ENCODE measurements at regions not wholly inside any gene's neighbourhood (a gene's known extent, or its start where the extent isn't known, plus 50 kb on each side); places are given as distances from the start of the nearest gene placed in this dataset.

GRCh38 chr13:105370011-105370650 lies 1165.3 kb downstream of the EFNB2 start (continued):
- no peak for TF ChIP-seq CHD7 (IDR thresholded peaks at IDR 0.05; ENCODE audit: insufficient replicate concordance, low read length)
